ENCODE measurements at regions not wholly inside any gene's neighbourhood (a gene's known extent, or its start where the extent isn't known, plus 50 kb on each side); places are given as distances from the start of the nearest gene placed in this dataset.

DNA sequence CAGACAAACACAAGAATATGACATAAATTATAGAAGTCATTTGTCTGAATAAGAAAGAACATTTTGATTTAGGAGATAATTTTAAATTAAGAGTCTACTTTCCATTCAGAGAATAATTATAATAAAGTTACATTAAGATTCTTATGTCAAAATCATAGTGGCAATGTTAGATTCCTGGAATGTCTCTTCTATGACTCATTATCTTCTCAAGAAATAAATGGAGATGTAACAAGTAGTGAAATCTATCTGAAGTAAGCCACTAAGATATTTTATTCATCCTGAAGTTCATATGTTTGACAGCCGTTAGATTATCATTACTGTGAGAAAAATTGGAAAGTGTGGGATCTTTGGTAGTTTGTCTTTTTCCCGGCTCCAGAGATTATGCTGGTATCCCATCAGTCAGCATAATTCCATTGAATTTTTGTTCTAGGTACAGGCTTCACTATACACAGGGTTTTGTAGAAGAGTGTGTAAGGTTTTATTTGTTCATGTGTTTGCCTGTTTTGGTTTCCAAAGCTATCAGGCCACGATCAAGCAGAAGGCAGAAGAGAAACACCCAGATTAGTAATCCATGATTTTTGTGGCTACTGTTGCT lies 1246.6 kb upstream of the LRRTM1 start:
- 100% methylated on average over 1 of the region's 3 CpGs for WGBS (ENCODE audit: insufficient coverage)
- H3K9me3 ChIP-seq (ENCODE audit: control insufficient read depth, insufficient read depth, low read length): peaks cover 2% of the 10 kb centered on the region
- no peaks in the 10 kb centered on the region for H3K27me3 ChIP-seq (ENCODE audit: control insufficient read depth, insufficient read depth, low read length)
- no peak overlapping the region for H3K27ac ChIP-seq (ENCODE audit: low read depth, low read length)
- DNase-seq (ENCODE audit: low read depth in 4 of 6, low spot score in 6 of 6): no peak
- no peaks in the 10 kb centered on the region for H3K36me3 ChIP-seq (ENCODE audit: control insufficient read depth, insufficient read depth, low read length)
- H3K4me1 ChIP-seq (ENCODE audit: control insufficient read depth, insufficient read depth, low read length): no peaks in the 10 kb centered on the region
- H3K4me3 ChIP-seq (ENCODE audit: low read depth, low read length): no peak overlapping the region

DNA sequence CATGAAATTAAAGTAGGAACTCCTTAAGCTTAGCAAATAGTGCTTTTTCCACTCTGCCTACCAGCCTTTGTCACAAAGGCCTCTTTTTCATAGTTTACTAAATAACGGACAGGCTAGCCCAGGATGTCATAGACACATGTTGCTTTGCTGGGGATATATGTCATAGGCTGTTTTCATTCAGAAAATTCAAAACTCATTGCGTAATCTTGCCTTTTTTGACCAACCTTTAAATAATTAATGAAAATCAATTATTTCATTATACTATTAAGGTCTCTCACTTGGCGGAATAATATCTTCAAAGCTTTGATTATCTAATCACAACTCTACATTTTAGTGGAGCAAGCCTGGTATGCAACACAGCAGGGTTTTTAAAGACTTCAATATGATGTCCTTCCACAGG lies 1245.7 kb upstream of the LRRTM1 start:
- no peaks in the 10 kb centered on the region for H3K27me3 ChIP-seq (ENCODE audit: control insufficient read depth, insufficient read depth, low read length)
- no peaks in the 10 kb centered on the region for H3K4me1 ChIP-seq (ENCODE audit: control insufficient read depth, insufficient read depth, low read length)
- no peak overlapping the region for H3K27ac ChIP-seq (ENCODE audit: low read depth, low read length)
- WGBS (ENCODE audit: insufficient coverage): no CpG with 5 or more reads among the region's 3 CpGs
- H3K4me3 ChIP-seq (ENCODE audit: low read depth, low read length): no peak overlapping the region
- H3K9me3 ChIP-seq (ENCODE audit: control insufficient read depth, insufficient read depth, low read length): no peaks in the 10 kb centered on the region
- H3K36me3 ChIP-seq (ENCODE audit: control insufficient read depth, insufficient read depth, low read length): no peaks in the 10 kb centered on the region
- DNase-seq (ENCODE audit: low read depth in 4 of 6, low spot score in 6 of 6): no peak

DNA sequence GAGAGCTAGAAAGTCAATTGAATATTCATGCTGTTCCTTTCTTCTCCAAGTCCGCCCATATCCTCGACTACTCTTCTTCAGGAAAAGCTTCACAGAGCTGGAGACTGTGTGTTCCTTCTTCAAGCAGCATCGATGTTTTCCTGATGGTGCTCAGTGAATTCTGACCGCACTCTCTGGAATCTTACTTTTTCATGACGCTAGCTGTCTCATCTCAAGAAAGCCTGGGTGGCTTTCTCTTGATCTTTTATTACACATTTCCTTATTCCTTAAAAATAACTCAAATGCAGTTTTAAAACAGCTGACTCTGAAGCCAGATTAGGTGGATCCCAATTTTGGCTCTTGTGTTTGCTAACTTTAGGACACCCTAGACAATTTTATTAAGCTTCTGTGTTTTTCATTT lies 1245.1 kb upstream of the LRRTM1 start:
- Histone ChIP-seq H3K36me3 (ENCODE audit: control insufficient read depth, insufficient read depth, low read length) (no peaks in the 10 kb centered on the region), H3K9me3 (ENCODE audit: control insufficient read depth, insufficient read depth, low read length) (no peaks in the 10 kb centered on the region), H3K27me3 (ENCODE audit: control insufficient read depth, insufficient read depth, low read length) (no peaks in the 10 kb centered on the region), H3K4me1 (ENCODE audit: control insufficient read depth, insufficient read depth, low read length) (no peaks in the 10 kb centered on the region), H3K27ac (ENCODE audit: low read depth, low read length) (no peak overlapping the region), H3K4me3 (ENCODE audit: low read depth, low read length) (no peak overlapping the region)
- WGBS (ENCODE audit: insufficient coverage): 82% methylated on average over 5 of the region's 5 CpGs
- no peak for DNase-seq (ENCODE audit: low read depth in 4 of 6, low spot score in 6 of 6)

DNA sequence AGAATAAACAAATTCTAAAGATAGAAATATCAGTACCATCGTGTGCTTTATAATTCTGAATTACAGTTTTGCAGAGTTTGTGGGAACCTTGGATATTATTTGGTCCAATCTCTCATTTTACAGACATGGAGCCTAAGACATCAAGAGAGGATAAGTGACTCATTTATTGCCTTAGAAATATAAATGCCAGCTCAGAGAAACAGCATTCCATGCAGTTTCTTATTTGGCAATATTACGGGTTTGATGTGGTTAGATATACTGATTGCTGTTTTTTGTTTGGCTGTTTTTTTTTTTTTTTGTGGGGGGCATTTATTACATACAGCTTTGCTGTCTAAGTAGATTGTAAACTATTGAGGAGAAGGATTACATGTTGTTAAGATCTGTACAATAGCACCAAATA lies 1241.1 kb upstream of the LRRTM1 start:
- Histone ChIP-seq H3K9me3 (ENCODE audit: control insufficient read depth, insufficient read depth, low read length) (no peaks in the 10 kb centered on the region), H3K4me3 (ENCODE audit: low read depth, low read length) (no peak overlapping the region), H3K36me3 (ENCODE audit: control insufficient read depth, insufficient read depth, low read length) (no peaks in the 10 kb centered on the region), H3K27ac (ENCODE audit: low read depth, low read length) (no peak overlapping the region), H3K27me3 (ENCODE audit: control insufficient read depth, insufficient read depth, low read length) (no peaks in the 10 kb centered on the region), H3K4me1 (ENCODE audit: control insufficient read depth, insufficient read depth, low read length) (no peaks in the 10 kb centered on the region)
- DNase-seq (ENCODE audit: low read depth in 4 of 6, low spot score in 6 of 6): no peak
- no CpG with 5 or more reads among the region's 2 CpGs for WGBS (ENCODE audit: insufficient coverage)

DNA sequence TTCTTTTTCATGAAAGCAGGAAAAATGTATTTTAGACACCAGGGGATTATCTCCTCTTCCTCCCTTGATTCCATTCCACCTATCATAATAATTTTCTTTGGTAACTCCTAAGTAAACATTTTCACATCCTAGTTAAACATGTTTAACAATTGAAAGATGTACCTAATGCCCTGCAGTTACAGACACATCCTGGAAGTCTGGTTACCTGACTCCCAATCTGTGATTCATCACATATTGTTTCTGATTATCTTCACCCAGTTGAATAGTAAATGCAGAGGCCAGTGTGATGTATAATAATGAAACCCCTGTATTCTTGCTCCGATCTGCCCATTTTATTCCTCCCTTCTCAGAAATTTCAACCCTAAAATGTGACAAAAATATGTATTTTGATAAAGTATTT lies 1237.6 kb upstream of the LRRTM1 start:
- no CpG with 5 or more reads among the region's 1 CpG for WGBS (ENCODE audit: insufficient coverage)
- DNase-seq (ENCODE audit: low read depth in 4 of 6, low spot score in 6 of 6): no peak
- no peak overlapping the region for H3K4me3 ChIP-seq (ENCODE audit: low read depth, low read length)
- H3K27ac ChIP-seq (ENCODE audit: low read depth, low read length): no peak overlapping the region
- H3K27me3 ChIP-seq (ENCODE audit: control insufficient read depth, insufficient read depth, low read length): no peaks in the 10 kb centered on the region
- no peaks in the 10 kb centered on the region for H3K36me3 ChIP-seq (ENCODE audit: control insufficient read depth, insufficient read depth, low read length)
- H3K9me3 ChIP-seq (ENCODE audit: control insufficient read depth, insufficient read depth, low read length): no peaks in the 10 kb centered on the region
- no peaks in the 10 kb centered on the region for H3K4me1 ChIP-seq (ENCODE audit: control insufficient read depth, insufficient read depth, low read length)

DNA sequence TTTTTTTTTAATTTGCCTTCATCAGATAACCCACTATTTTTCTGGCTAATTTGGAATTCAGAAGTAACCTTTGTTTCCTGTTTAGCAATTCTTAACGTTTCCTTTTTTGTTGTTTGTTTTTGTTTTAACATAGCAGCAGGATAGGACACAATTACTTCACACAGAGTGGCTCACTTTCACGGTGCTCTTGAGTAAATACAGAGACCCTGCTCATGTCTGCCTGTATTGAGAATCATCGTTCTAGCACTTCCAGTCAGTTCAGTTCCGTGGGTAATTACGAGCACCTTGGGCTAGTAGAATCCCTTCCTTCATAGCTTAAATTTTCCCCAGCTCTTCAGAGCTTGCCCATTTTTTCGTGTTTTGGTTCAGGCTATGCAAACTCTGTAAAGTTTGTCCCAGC lies 1225.4 kb upstream of the LRRTM1 start:
- Histone ChIP-seq H3K4me3 (ENCODE audit: low read depth, low read length) (no peak overlapping the region), H3K27me3 (ENCODE audit: control insufficient read depth, insufficient read depth, low read length) (no peaks in the 10 kb centered on the region), H3K36me3 (ENCODE audit: control insufficient read depth, insufficient read depth, low read length) (no peaks in the 10 kb centered on the region), H3K9me3 (ENCODE audit: control insufficient read depth, insufficient read depth, low read length) (no peaks in the 10 kb centered on the region), H3K4me1 (ENCODE audit: control insufficient read depth, insufficient read depth, low read length) (no peaks in the 10 kb centered on the region), H3K27ac (ENCODE audit: low read depth, low read length) (no peak overlapping the region)
- no peak for DNase-seq (ENCODE audit: low read depth in 4 of 6, low spot score in 6 of 6)
- WGBS (ENCODE audit: insufficient coverage): 54% methylated on average over 4 of the region's 6 CpGs

DNA sequence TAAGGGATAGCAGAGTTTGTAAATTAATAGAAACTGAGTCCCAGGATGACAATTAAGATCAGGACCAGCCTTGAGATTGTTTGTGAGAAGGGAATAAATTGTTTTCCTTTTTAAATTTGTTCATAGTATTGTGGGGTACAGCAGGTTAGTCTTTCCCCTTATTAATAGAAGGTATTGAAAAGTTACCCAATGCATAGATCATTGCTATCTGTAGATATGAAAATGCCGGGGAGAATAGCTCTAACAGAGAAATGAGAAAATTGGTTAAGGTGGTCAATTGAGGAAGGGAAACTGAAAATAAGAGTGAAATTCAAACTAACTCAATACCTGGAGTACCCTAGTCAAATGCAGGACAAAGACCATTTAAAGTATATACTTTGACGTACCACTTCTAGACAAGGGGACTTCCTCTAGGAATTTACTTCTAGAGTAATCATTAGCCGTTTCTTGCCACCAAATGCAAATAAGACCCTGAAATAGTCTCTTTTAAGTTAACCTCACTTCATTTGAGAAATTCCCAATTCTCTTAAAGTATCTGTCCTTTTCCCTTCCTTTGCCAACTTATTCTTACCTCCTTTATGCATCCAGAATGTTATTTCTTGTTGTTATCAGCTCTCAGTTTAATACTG lies 1224.4 kb upstream of the LRRTM1 start:
- H3K27me3 ChIP-seq (ENCODE audit: control insufficient read depth, insufficient read depth, low read length): no peaks in the 10 kb centered on the region
- WGBS (ENCODE audit: insufficient coverage): 89% methylated on average over 1 of the region's 3 CpGs
- DNase-seq (ENCODE audit: low read depth in 4 of 6, low spot score in 6 of 6): no peak

DNA sequence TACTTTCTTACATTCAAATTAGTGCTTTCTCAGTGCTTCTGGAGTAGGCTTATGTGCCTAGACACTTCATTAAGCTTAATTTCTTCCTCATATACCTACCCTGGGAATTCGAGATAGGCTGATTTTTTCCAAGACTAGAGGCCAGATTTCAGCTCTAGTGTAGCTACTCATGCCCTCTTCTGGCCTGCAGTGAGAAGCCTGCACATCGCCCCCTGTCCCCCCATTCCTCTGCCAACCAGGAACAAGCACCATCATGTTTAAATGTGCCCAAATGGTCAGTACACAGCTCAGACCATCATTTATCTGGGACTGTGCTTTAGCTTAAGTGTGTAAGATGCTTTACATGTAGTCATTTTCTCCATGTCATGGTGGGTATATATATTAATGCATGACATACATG lies 1218.8 kb upstream of the LRRTM1 start:
- Histone ChIP-seq H3K4me1 (ENCODE audit: control insufficient read depth, insufficient read depth, low read length) (no peaks in the 10 kb centered on the region), H3K4me3 (ENCODE audit: low read depth, low read length) (no peak overlapping the region), H3K27ac (ENCODE audit: low read depth, low read length) (no peak overlapping the region), H3K27me3 (ENCODE audit: control insufficient read depth, insufficient read depth, low read length) (no peaks in the 10 kb centered on the region), H3K9me3 (ENCODE audit: control insufficient read depth, insufficient read depth, low read length) (no peaks in the 10 kb centered on the region), H3K36me3 (ENCODE audit: control insufficient read depth, insufficient read depth, low read length) (no peaks in the 10 kb centered on the region)
- no peak for DNase-seq (ENCODE audit: low read depth in 4 of 6, low spot score in 6 of 6)
- 76% methylated on average over 2 of the region's 2 CpGs for WGBS (ENCODE audit: insufficient coverage)

More for the DNA sequence above, 1224.4 kb upstream of the LRRTM1 start:
- Histone ChIP-seq H3K4me1 (ENCODE audit: control insufficient read depth, insufficient read depth, low read length) (no peaks in the 10 kb centered on the region), H3K4me3 (ENCODE audit: low read depth, low read length) (no peak overlapping the region), H3K36me3 (ENCODE audit: control insufficient read depth, insufficient read depth, low read length) (no peaks in the 10 kb centered on the region), H3K27ac (ENCODE audit: low read depth, low read length) (no peak overlapping the region), H3K9me3 (ENCODE audit: control insufficient read depth, insufficient read depth, low read length) (no peaks in the 10 kb centered on the region)

DNA sequence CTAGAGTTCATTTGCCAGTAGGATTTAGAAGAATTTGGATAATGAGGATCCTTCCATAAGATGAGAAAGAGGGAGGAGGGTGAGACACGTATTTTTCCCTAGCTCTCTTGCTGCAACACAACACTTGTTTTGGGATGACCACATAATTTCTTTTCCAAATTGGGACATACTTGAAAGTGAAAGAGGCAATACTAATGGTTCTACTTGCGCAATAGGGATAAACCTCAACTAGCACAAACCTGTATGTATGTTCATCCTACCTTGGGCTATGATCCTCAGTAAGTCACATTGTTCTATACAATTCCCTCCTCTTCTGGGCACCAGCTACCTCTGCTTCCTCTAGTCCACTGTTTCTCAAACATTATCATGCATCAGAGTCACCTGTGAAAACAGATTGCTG lies 1208.8 kb upstream of the LRRTM1 start:
- H3K4me3 ChIP-seq (ENCODE audit: low read depth, low read length): no peak overlapping the region

DNA sequence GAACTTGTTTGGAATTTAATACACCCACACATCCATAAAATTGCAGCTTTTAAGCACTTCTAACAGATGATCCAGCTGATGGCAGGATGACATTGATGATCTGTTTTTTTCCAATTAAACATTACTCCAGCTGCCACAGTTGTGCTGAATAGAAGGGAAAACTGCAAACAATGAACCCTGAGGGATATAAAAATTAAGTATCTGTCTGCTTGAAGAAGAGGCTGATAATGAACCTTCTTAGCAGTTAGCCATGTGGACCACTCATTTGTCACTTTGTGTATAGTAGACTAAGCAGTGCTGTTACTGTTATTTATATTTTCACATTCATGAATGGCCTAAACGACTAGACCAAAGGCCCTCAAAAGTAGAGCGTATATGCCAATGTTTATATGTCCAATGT lies 1201.0 kb upstream of the LRRTM1 start:
- no peaks in the 10 kb centered on the region for H3K36me3 ChIP-seq (ENCODE audit: control insufficient read depth, insufficient read depth, low read length)
- H3K9me3 ChIP-seq (ENCODE audit: control insufficient read depth, insufficient read depth, low read length): no peaks in the 10 kb centered on the region
- no CpG with 5 or more reads among the region's 2 CpGs for WGBS (ENCODE audit: insufficient coverage)
- H3K27ac ChIP-seq (ENCODE audit: low read depth, low read length): no peak overlapping the region
- DNase-seq (ENCODE audit: low read depth in 4 of 6, low spot score in 6 of 6): peak in 1 of 6 donors; percentile 66
- H3K4me3 ChIP-seq (ENCODE audit: low read depth, low read length): no peak overlapping the region
- H3K4me1 ChIP-seq (ENCODE audit: control insufficient read depth, insufficient read depth, low read length): no peaks in the 10 kb centered on the region
- H3K27me3 ChIP-seq (ENCODE audit: control insufficient read depth, insufficient read depth, low read length): no peaks in the 10 kb centered on the region

More for the DNA sequence above, 1208.8 kb upstream of the LRRTM1 start:
- no peaks in the 10 kb centered on the region for H3K27me3 ChIP-seq (ENCODE audit: control insufficient read depth, insufficient read depth, low read length)
- DNase-seq (ENCODE audit: low read depth in 4 of 6, low spot score in 6 of 6): no peak
- no peaks in the 10 kb centered on the region for H3K4me1 ChIP-seq (ENCODE audit: control insufficient read depth, insufficient read depth, low read length)
- H3K9me3 ChIP-seq (ENCODE audit: control insufficient read depth, insufficient read depth, low read length): no peaks in the 10 kb centered on the region
- H3K27ac ChIP-seq (ENCODE audit: low read depth, low read length): no peak overlapping the region
- WGBS (ENCODE audit: insufficient coverage): 83% methylated on average over 1 of the region's 2 CpGs
- no peaks in the 10 kb centered on the region for H3K36me3 ChIP-seq (ENCODE audit: control insufficient read depth, insufficient read depth, low read length)
